ENCODE measurements at regions not wholly inside any gene's neighbourhood (a gene's known extent, or its start where the extent isn't known, plus 50 kb on each side); places are given as distances from the start of the nearest gene placed in this dataset.

DNA sequence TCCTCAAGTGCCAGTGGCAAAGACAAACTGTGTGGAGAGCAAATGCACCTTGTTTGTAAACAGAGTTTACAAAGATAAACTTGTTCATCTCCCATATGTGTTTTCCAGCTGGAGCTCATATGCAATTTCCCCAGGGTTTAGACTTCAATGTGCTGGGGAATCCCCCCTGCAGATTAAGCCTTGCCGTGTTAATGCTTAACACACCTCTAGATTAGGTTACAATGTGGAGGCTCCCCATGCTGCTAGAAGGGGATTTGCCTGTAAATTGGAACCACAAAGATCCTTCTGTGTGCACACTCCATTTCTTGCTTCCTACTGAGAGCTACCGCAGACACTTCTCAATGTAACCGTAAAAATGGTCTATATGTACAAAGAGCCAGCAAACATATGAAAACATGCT is 263.1 kb downstream of the TBX18 start:
- no peak overlapping the region for H3K4me3 ChIP-seq (ENCODE audit: low read depth, low read length)
- ChIA-PET CTCF (interaction anchor here (0.6 kb wide), 1 partner anchor 8 kb away, joined by 5 read pairs; no protein-coding TSS in a partner anchor), POLR2A (no interaction called here)
- no peak overlapping the region for H3K27ac ChIP-seq (ENCODE audit: extremely low read depth, low read depth, low read length)
- H3K36me3 ChIP-seq (ENCODE audit: control insufficient read depth in 2 of 2, insufficient read depth in 1 of 2, low read length in 2 of 2) = no peaks in the 10 kb centered on the region
- TF ChIP-seq ZBTB6 (tag by site-specific recombination; IDR thresholded peaks at IDR 0.05) (no peak), REPIN1 (tag by site-specific recombination; IDR thresholded peaks at IDR 0.05; ENCODE audit: low read depth) (no peak), ZNF837 (tag by site-specific recombination; IDR thresholded peaks at IDR 0.05) (no peak), PBX3 (CRISPR knock-in tag; IDR thresholded peaks at IDR 0.05) (no peak), ZNF639 (tag by site-specific recombination; IDR thresholded peaks at IDR 0.05) (no peak), ZFP41 (tag by site-specific recombination; IDR thresholded peaks at IDR 0.05; ENCODE audit: borderline replicate concordance) (no peak), ZNF658 (tag by site-specific recombination; IDR thresholded peaks at IDR 0.05) (no peak), ZNF394 (tag by site-specific recombination; IDR thresholded peaks at IDR 0.05; ENCODE audit: borderline replicate concordance) (no peak), ZSCAN23 (tag by site-specific recombination; IDR thresholded peaks at IDR 0.05) (no peak), ZBTB7A (tag by site-specific recombination; IDR thresholded peaks at IDR 0.05; ENCODE audit: low read depth) (no peak), ZNF169 (tag by site-specific recombination; IDR thresholded peaks at IDR 0.05) (no peak), GFI1B (tag by site-specific recombination; IDR thresholded peaks at IDR 0.05) (no peak), PRDM6 (tag by site-specific recombination; IDR thresholded peaks at IDR 0.05) (no peak), ZSCAN5A (tag by site-specific recombination; IDR thresholded peaks at IDR 0.05) (no peak), ZNF701 (tag by site-specific recombination; IDR thresholded peaks at IDR 0.05) (no peak)
- no peaks in the 10 kb centered on the region for H3K4me1 ChIP-seq (ENCODE audit: control insufficient read depth, insufficient read depth, low read length)
- no peaks in the 10 kb centered on the region; the same call in 1 of the 2 replicates for H3K9me3 ChIP-seq (ENCODE audit: control insufficient read depth, insufficient read depth, low read depth, low read length)

DNA sequence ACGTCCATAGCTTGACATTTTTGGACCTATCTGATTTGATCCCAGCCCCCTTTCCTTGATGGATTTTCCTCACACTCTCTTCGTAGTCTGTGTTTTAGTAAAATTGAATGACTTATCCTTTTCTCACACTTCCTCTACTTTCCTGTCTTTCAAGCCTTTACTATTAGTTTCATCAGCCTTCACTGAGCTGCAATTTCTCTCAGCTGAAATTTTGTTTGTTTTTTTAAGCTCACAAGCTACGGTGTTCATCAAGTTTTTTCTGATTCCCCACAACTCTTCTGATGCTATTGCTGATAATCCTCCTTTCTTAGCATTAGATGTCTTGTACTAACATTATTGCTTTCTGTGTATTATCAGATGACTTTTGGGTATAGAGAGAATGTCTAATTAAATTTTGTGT is 263.7 kb downstream of the TBX18 start:
- no peaks in the 10 kb centered on the region for H3K4me1 ChIP-seq (ENCODE audit: control insufficient read depth, insufficient read depth, low read length)
- no peaks in the 10 kb centered on the region for H3K36me3 ChIP-seq (ENCODE audit: control insufficient read depth in 2 of 2, insufficient read depth in 1 of 2, low read length in 2 of 2)
- H3K9me3 ChIP-seq (ENCODE audit: control insufficient read depth, insufficient read depth, low read depth, low read length) = no peaks in the 10 kb centered on the region; the same call in 1 of the 2 replicates
- H3K27ac ChIP-seq (ENCODE audit: extremely low read depth, low read depth, low read length) = no peak overlapping the region
- TF ChIP-seq TRIM28 (IDR thresholded peaks at IDR 0.05; ENCODE audit: borderline replicate concordance, low read length) = 0 out of 2 replicates have a peak, but pooled peaks have one; percentile 36
- no peak for TF ChIP-seq ZNF23 (tag by site-specific recombination; IDR thresholded peaks at IDR 0.05; ENCODE audit: borderline replicate concordance)
- no peak overlapping the region for H3K4me3 ChIP-seq (ENCODE audit: low read depth, low read length)
- ChIA-PET CTCF (interaction anchor here (0.6 to 1.1 kb wide), 3 partner anchors 8 to 466 kb away, joined by 3 to 5 read pairs (median 3); no protein-coding TSS in a partner anchor), POLR2A (no interaction called here)

All from HEK293 (cell line).